HTR-8/SVneo (cell line): ENCODE measurements at regions not wholly inside any gene's neighbourhood (a gene's known extent, or its start where the extent isn't known, plus 50 kb on each side); places are given as distances from the start of the nearest gene placed in this dataset.

Experiments used
- DNase-seq: peaks from one replicate; pipeline ENCODE4 v3.0.0; 2011; ENCODE audit warnings: low spot score, mixed read lengths; ENCODE audit not compliant: insufficient read length
- FAIRE-seq: peaks from 2 replicates; lab custom pipeline; 2011; peaks lifted over from hg19 to GRCh38; lab: Jason Lieb, UNC

GRCh38 chr22:27273853-27274252 lies 527.7 kb downstream of the MN1 start:
- FAIRE-seq (no peak), DNase-seq (no peak)

- no peak for DNase-seq
- FAIRE-seq, result no peak
Observed at GRCh38 chr22:27274770-27275449, 526.6 kb downstream of the MN1 start.

- no peak for FAIRE-seq
- DNase-seq, result no peak
Observed at GRCh38 chr22:27278946-27279345, 522.6 kb downstream of the MN1 start.

GRCh38 chr22:27283240-27283639 lies 518.3 kb downstream of the MN1 start:
- DNase-seq, result no peak
- FAIRE-seq, result no peak

- FAIRE-seq, result no peak
Observed at GRCh38 chr22:27283714-27284113, 517.8 kb downstream of the MN1 start.

GRCh38 chr22:27284324-27284723 lies 517.2 kb downstream of the MN1 start:
- FAIRE-seq (no peak), DNase-seq (no peak)

More at GRCh38 chr22:27283714-27284113, 517.8 kb downstream of the MN1 start:
- DNase-seq, result no peak

GRCh38 chr22:27286711-27287110 lies 514.8 kb downstream of the MN1 start:
- FAIRE-seq, result no peak
- no peak for DNase-seq

- DNase-seq (no peak), FAIRE-seq (no peak)
Observed at GRCh38 chr22:27292542-27293299, 508.8 kb downstream of the MN1 start.

- DNase-seq (no peak), FAIRE-seq (no peak)
Observed at GRCh38 chr22:27293721-27294445, 507.7 kb downstream of the MN1 start.

GRCh38 chr22:27295040-27295439 lies 506.5 kb downstream of the MN1 start:
- DNase-seq (no peak), FAIRE-seq (no peak)

GRCh38 chr22:27295605-27296004 lies 506.0 kb downstream of the MN1 start:
- FAIRE-seq (no peak), DNase-seq (no peak)

GRCh38 chr22:27296091-27296675 lies 505.4 kb downstream of the MN1 start:
- no peak for DNase-seq
- no peak for FAIRE-seq

GRCh38 chr22:27297125-27297524 lies 504.4 kb downstream of the MN1 start:
- DNase-seq (no peak), FAIRE-seq (no peak)

- no peak for FAIRE-seq
Observed at GRCh38 chr22:27298332-27298731, 503.2 kb downstream of the MN1 start.

GRCh38 chr22:27298742-27299141 lies 502.8 kb downstream of the MN1 start:
- no peak for FAIRE-seq

More at GRCh38 chr22:27298332-27298731, 503.2 kb downstream of the MN1 start:
- no peak for DNase-seq

GRCh38 chr22:27299181-27300085 lies 502.1 kb downstream of the MN1 start:
- FAIRE-seq, result no peak

More at GRCh38 chr22:27298742-27299141, 502.8 kb downstream of the MN1 start:
- no peak for DNase-seq

GRCh38 chr22:27300536-27301285 lies 500.8 kb downstream of the MN1 start:
- FAIRE-seq (no peak), DNase-seq (no peak)

More at GRCh38 chr22:27299181-27300085, 502.1 kb downstream of the MN1 start:
- no peak for DNase-seq

- DNase-seq (no peak), FAIRE-seq (no peak)
Observed at GRCh38 chr22:27302501-27302900, 499.1 kb downstream of the MN1 start.

- FAIRE-seq, result no peak
- no peak for DNase-seq
Observed at GRCh38 chr22:27303718-27304117, 497.8 kb downstream of the MN1 start.
